HG03103 (cell line): ENCODE measurements at regions not wholly inside any gene's neighbourhood (a gene's known extent, or its start where the extent isn't known, plus 50 kb on each side); places are given as distances from the start of the nearest gene placed in this dataset.

Experiments
- ATAC-seq: cut with Tn5 transposase; IDR thresholded peaks from one replicate; pipeline ENCODE4 v1.9.1; 2021; ENCODE audit warnings: low read depth; ENCODE audit not compliant: unreplicated experiment

GRCh38 chr12:30874455-30875321 is 51.9 kb upstream of the TSPAN11 start:
- no peak for ATAC-seq

- ATAC-seq = no peak
Observed at GRCh38 chr12:30870491-30871265, 55.9 kb upstream of the TSPAN11 start.

- no peak for ATAC-seq
Observed at GRCh38 chr12:30867415-30867814, 59.1 kb upstream of the TSPAN11 start.

- ATAC-seq = no peak
Observed at GRCh38 chr12:30866256-30866655, 60.3 kb upstream of the TSPAN11 start.

- no peak for ATAC-seq
Observed at GRCh38 chr12:30863839-30864238, 62.7 kb upstream of the TSPAN11 start.

- ATAC-seq = no peak
Observed at GRCh38 chr12:30862486-30862885, 64.1 kb upstream of the TSPAN11 start.

GRCh38 chr12:30859226-30859625 is 67.3 kb upstream of the TSPAN11 start:
- ATAC-seq = no peak

GRCh38 chr12:30858471-30858870 is 68.1 kb upstream of the TSPAN11 start:
- no peak for ATAC-seq

GRCh38 chr12:30853561-30854133 is 72.9 kb upstream of the TSPAN11 start:
- ATAC-seq = no peak

GRCh38 chr12:30850684-30851083 is 75.9 kb upstream of the TSPAN11 start:
- no peak for ATAC-seq

GRCh38 chr12:30847259-30847658 is 79.3 kb upstream of the TSPAN11 start:
- ATAC-seq = no peak

GRCh38 chr12:30846776-30847175 is 79.8 kb upstream of the TSPAN11 start:
- no peak for ATAC-seq

GRCh38 chr12:30845676-30846075 is 80.9 kb upstream of the TSPAN11 start:
- ATAC-seq = no peak

- ATAC-seq = no peak
Observed at GRCh38 chr12:30843211-30843610, 83.3 kb upstream of the TSPAN11 start.

GRCh38 chr12:30840715-30841114 is 85.8 kb upstream of the TSPAN11 start:
- ATAC-seq = peak; percentile 45

GRCh38 chr12:30839643-30840220 is 85.0 kb upstream of the CAPRIN2 start:
- no peak for ATAC-seq

- no peak for ATAC-seq
Observed at GRCh38 chr12:30837595-30837994, 82.8 kb upstream of the CAPRIN2 start.

- ATAC-seq = no peak
Observed at GRCh38 chr12:30836656-30837445, 82.1 kb upstream of the CAPRIN2 start.

- no peak for ATAC-seq
Observed at GRCh38 chr12:30835216-30835615, 80.5 kb upstream of the CAPRIN2 start.

- ATAC-seq = no peak
Observed at GRCh38 chr12:30830751-30831150, 76.0 kb upstream of the CAPRIN2 start.
